Transverse colon (tissue), 4 donors: ENCODE measurements at regions not wholly inside any gene's neighbourhood (a gene's known extent, or its start where the extent isn't known, plus 50 kb on each side); places are given as distances from the start of the nearest gene placed in this dataset.

Source experiments
- CTCF ChIP-seq, 5 experiments: fragments of 200-600 bp in 3 of 5; fragments of 450-650 bp in 2 of 5; sonication (generic) in 3 of 5; IDR thresholded peaks; 1 replicate in 2 of 5; 2 replicates in 3 of 5; pipeline ENCODE4 v1.5.1; 2016 to 2017; ENCODE audit warnings: antibody characterized with exemption in 5 of 5, inconsistent platforms in 3 of 5, mild to moderate bottlenecking in 2 of 5, moderate library complexity in 1 of 5
- EP300 ChIP-seq: sonication (generic); formaldehyde crosslinking; IDR thresholded peaks from one replicate; pipeline ENCODE4 v1.6.1; 2017; ENCODE audit warnings: antibody characterized with exemption, low read depth
- POLR2AphosphoS5 ChIP-seq, 3 donors: sonication (generic); formaldehyde crosslinking; IDR thresholded peaks; one replicate each; pipeline ENCODE4 v1.6.1; 2016; ENCODE audit warnings: antibody characterized with exemption in 3 of 3

- TF ChIP-seq CTCF (IDR thresholded peaks at IDR 0.05): no peak
- TF ChIP-seq POLR2AphosphoS5 (IDR thresholded peaks at IDR 0.05): no peak
- TF ChIP-seq EP300: no peak
Observed at GRCh38 chr4:136528131-136528530, 1004.2 kb downstream of the PCDH18 start.
